ENCODE measurements at regions not wholly inside any gene's neighbourhood (a gene's known extent, or its start where the extent isn't known, plus 50 kb on each side); places are given as distances from the start of the nearest gene placed in this dataset.
"Not testable (repeated sequence)": the region's sequence is repeated elsewhere in the genome, so short reads cannot be mapped to it uniquely, and the experiment has no call there.

DNA sequence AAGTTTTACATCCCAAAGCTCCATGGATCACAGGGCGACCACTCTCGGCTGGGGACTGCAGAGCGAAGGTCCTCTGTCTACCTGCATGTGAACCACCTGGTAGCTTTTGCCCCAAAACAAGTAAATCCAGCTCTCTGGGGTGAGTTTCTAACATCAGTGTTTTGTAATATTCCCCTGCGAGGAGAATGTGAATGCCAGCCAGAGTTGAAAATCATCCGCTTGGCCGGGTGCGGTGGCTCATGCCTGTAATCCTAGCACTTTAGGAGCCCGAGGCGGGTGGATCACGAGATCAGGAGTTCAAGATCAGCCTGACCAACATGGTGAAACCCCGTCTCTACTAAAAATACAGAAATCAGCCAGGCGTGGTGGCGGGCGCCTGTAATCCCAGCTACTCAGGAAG lies 89.9 kb upstream of the SEC14L1 start:
- H3K9me3 ChIP-seq (ENCODE audit: control insufficient read depth, insufficient read depth, low read length); H4K8ac ChIP-seq (ENCODE audit: low read depth in 2 of 2, low read length in 2 of 2); H4K91ac ChIP-seq (ENCODE audit: insufficient read depth, low read depth, low read length); H3K14ac ChIP-seq (replicated peaks; ENCODE audit: low read depth, low read length); H4K20me1 ChIP-seq (ENCODE audit: insufficient read depth, low read length); H3K79me1 ChIP-seq (ENCODE audit: low read depth in 1 of 2, low read length in 2 of 2); BruUV-seq (replicated peaks); H3K9ac ChIP-seq (ENCODE audit: low read depth, low read length); H3K4me3 ChIP-seq (ENCODE audit: insufficient read depth, low read depth, low read length); H2AK9ac ChIP-seq (replicated peaks; ENCODE audit: low read depth, low read length, poor library complexity); H2AFZ ChIP-seq (replicated peaks; ENCODE audit: low read length, poor library complexity); H2BK5ac ChIP-seq (ENCODE audit: low read depth, low read length, poor library complexity, severe bottlenecking); H2BK20ac ChIP-seq (ENCODE audit: low read depth, low read length); H4K5ac ChIP-seq (ENCODE audit: low read depth, low read length); H2BK120ac ChIP-seq (ENCODE audit: low read depth, low read length); H3K56ac ChIP-seq (ENCODE audit: extremely low read depth, insufficient read depth, low read length); H3K4me2 ChIP-seq (ENCODE audit: low read depth, low read length); H3K4ac ChIP-seq (ENCODE audit: low read depth, low read length); intact Hi-C loops (cut with micrococcal nuclease); in situ Hi-C loops (cut with MboI; ENCODE audit: low sequenced_read_pairs); H3K36me3 ChIP-seq (ENCODE audit: control insufficient read depth, insufficient read depth, low read length); H3K27ac ChIP-seq (ENCODE audit: insufficient read depth, low read length); H2BK15ac ChIP-seq (ENCODE audit: low read depth, low read length); dilution Hi-C loops (cut with HindIII; ENCODE audit: low sequenced_read_pairs, unreplicated experiment); POLR2A ChIA-PET (ENCODE audit: unreplicated experiment); H3K23ac ChIP-seq (ENCODE audit: low read depth, low read length); DNase-seq; H2AK5ac ChIP-seq (ENCODE audit: low read depth, low read length); H3K9me1 ChIP-seq (ENCODE audit: insufficient read depth, low read length); H3K4me1 ChIP-seq (ENCODE audit: control insufficient read depth, insufficient read depth, low read length); ATAC-seq (ENCODE audit: low read depth); H3K18ac ChIP-seq (ENCODE audit: low read depth, low read length): not testable (repeated sequence)
- CTCF ChIA-PET, result interaction anchor here (3.0 kb wide), 1 partner anchor 183 kb away, joined by 7 read pairs; the partner anchor contains the start of gene MGAT5B
- H3K27me3 ChIP-seq (ENCODE audit: control insufficient read depth, insufficient read depth, low read length), result peaks cover 69% of the 10 kb centered on the region
- WGBS, 2 experiments (ENCODE audit: extremely low coverage in 2 of 2, insufficient read length in 1 of 2), result 93% methylated on average over 5 of the region's 14 CpGs; no CpG with 5 or more reads in 1 of the 2 experiments

Measured in IMR-90 (cell line).